ENCODE measurements at regions not wholly inside any gene's neighbourhood (a gene's known extent, or its start where the extent isn't known, plus 50 kb on each side); places are given as distances from the start of the nearest gene placed in this dataset.

DNA sequence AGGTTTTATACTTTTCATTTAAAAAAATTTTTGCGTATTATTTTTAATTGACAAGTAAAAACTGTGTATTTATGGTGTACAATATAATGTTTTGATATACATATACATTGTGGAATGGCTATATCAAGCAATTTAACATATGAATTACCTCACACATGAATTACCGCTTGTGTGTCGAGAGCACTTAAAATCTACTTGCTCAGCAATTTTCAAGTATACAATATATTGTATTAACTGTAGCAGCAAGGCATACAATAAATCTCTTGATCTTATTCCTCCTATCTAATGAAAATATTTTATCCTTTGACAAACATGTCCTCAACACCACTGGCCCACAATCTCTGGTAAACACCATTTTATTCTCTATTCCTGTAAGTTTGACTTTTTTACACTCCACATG lies 224.4 kb upstream of the CYLC2 start:
- TF ChIP-seq ARID2 (CRISPR knock-in tag; IDR thresholded peaks at IDR 0.05; ENCODE audit: borderline replicate concordance) (no peak), MYC (CRISPR knock-in tag; IDR thresholded peaks at IDR 0.05; ENCODE audit: borderline replicate concordance) (no peak), SETDB1 (CRISPR knock-in tag; IDR thresholded peaks at IDR 0.05; ENCODE audit: borderline replicate concordance) (no peak), ZNF331 (CRISPR knock-in tag; IDR thresholded peaks at IDR 0.05) (no peak), HOXA9 (CRISPR knock-in tag; IDR thresholded peaks at IDR 0.05; ENCODE audit: borderline replicate concordance) (no peak), MEF2D (CRISPR knock-in tag; IDR thresholded peaks at IDR 0.05) (no peak), STAG1 (CRISPR knock-in tag; IDR thresholded peaks at IDR 0.05) (no peak), FOXA3 (CRISPR knock-in tag; IDR thresholded peaks at IDR 0.05) (no peak), RELA (CRISPR knock-in tag; IDR thresholded peaks at IDR 0.05) (no peak)
- TF ChIP-seq, protein P1, sequence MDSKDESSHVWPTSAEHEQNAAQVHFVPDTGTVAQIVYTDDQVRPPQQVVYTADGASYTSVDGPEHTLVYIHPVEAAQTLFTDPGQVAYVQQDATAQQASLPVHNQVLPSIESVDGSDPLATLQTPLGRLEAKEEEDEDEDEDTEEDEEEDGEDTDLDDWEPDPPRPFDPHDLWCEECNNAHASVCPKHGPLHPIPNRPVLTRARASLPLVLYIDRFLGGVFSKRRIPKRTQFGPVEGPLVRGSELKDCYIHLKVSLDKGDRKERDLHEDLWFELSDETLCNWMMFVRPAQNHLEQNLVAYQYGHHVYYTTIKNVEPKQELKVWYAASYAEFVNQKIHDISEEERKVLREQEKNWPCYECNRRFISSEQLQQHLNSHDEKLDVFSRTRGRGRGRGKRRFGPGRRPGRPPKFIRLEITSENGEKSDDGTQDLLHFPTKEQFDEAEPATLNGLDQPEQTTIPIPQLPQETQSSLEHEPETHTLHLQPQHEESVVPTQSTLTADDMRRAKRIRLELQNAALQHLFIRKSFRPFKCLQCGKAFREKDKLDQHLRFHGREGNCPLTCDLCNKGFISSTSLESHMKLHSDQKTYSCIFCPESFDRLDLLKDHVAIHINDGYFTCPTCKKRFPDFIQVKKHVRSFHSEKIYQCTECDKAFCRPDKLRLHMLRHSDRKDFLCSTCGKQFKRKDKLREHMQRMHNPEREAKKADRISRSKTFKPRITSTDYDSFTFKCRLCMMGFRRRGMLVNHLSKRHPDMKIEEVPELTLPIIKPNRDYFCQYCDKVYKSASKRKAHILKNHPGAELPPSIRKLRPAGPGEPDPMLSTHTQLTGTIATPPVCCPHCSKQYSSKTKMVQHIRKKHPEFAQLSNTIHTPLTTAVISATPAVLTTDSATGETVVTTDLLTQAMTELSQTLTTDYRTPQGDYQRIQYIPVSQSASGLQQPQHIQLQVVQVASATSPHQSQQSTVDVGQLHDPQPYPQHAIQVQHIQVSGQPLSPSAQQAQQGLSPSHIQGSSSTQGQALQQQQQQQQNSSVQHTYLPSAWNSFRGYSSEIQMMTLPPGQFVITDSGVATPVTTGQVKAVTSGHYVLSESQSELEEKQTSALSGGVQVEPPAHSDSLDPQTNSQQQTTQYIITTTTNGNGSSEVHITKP (CRISPR knock-in tag; IDR thresholded peaks at IDR 0.05; ENCODE audit: low read depth) = no peak
- TF ChIP-seq, protein P2, sequence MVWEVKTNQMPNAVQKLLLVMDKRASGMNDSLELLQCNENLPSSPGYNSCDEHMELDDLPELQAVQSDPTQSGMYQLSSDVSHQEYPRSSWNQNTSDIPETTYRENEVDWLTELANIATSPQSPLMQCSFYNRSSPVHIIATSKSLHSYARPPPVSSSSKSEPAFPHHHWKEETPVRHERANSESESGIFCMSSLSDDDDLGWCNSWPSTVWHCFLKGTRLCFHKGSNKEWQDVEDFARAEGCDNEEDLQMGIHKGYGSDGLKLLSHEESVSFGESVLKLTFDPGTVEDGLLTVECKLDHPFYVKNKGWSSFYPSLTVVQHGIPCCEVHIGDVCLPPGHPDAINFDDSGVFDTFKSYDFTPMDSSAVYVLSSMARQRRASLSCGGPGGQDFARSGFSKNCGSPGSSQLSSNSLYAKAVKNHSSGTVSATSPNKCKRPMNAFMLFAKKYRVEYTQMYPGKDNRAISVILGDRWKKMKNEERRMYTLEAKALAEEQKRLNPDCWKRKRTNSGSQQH (CRISPR knock-in tag; IDR thresholded peaks at IDR 0.05; ENCODE audit: low read depth) = no peak

All from HepG2 (cell line).